Activated effector memory CD4-positive, alpha-beta T cell treated with Interleukin-2 at 50 U/mL for 16 hours (primary cell): ENCODE measurements at regions not wholly inside any gene's neighbourhood (a gene's known extent, or its start where the extent isn't known, plus 50 kb on each side); places are given as distances from the start of the nearest gene placed in this dataset.

Experiments
- DNase-seq: peaks from one replicate; pipeline ENCODE4 v3.0.0-alpha.2; 2020

GRCh38 chr20:50303573-50304500, 113.2 kb downstream of the CEBPB start:
- DNase-seq = no peak

- DNase-seq = no peak
Observed at GRCh38 chr20:50304501-50304856, 113.8 kb downstream of the CEBPB start.

- no peak for DNase-seq
Observed at GRCh38 chr20:50304923-50305635, 114.4 kb downstream of the CEBPB start.

GRCh38 chr20:50305636-50306477, 115.2 kb downstream of the CEBPB start:
- DNase-seq = no peak

GRCh38 chr20:50306478-50307423, 116.1 kb downstream of the CEBPB start:
- DNase-seq = no peak

- no peak for DNase-seq
Observed at GRCh38 chr20:50308166-50308512, 117.5 kb downstream of the CEBPB start.

GRCh38 chr20:50308513-50309279, 118.1 kb downstream of the CEBPB start:
- DNase-seq = no peak

- no peak for DNase-seq
Observed at GRCh38 chr20:50309280-50309763, 118.7 kb downstream of the CEBPB start.

GRCh38 chr20:50309764-50310672, 119.4 kb downstream of the CEBPB start:
- no peak for DNase-seq

- no peak for DNase-seq
Observed at GRCh38 chr20:50310673-50311051, 120.0 kb downstream of the CEBPB start.

GRCh38 chr20:50311308-50312001, 120.8 kb downstream of the CEBPB start:
- DNase-seq = no peak

GRCh38 chr20:50312002-50312681, 121.5 kb downstream of the CEBPB start:
- no peak for DNase-seq

GRCh38 chr20:50312682-50313521, 122.3 kb downstream of the CEBPB start:
- no peak for DNase-seq

GRCh38 chr20:50313522-50313820, 122.8 kb downstream of the CEBPB start:
- DNase-seq = no peak

GRCh38 chr20:50313827-50314677, 123.4 kb downstream of the CEBPB start:
- no peak for DNase-seq

GRCh38 chr20:50314678-50315335, 124.2 kb downstream of the CEBPB start:
- no peak for DNase-seq
